ENCODE measurements at regions not wholly inside any gene's neighbourhood (a gene's known extent, or its start where the extent isn't known, plus 50 kb on each side); places are given as distances from the start of the nearest gene placed in this dataset.

GRCh38 chr20:63067266-63067635 is 60.5 kb upstream of the BHLHE23 start:
- no peak for DNase-seq
- Mint-ChIP-seq H3K9me3 (no peaks in the 10 kb centered on the region), H3K27me3 (peaks cover 43% of the 10 kb centered on the region), H3K36me3 (no peaks in the 10 kb centered on the region), H3K27ac (no peak overlapping the region), H3K4me1 (peaks cover 1% of the 10 kb centered on the region), H3K4me3 (no peak overlapping the region)

GRCh38 chr20:63066506-63067265 is 59.9 kb upstream of the BHLHE23 start:
- no peaks in the 10 kb centered on the region for H3K36me3 Mint-ChIP-seq
- H3K4me1 Mint-ChIP-seq, result peaks cover 1% of the 10 kb centered on the region
- H3K4me3 Mint-ChIP-seq, result no peak overlapping the region
- H3K27ac Mint-ChIP-seq, result no peak overlapping the region
- no peak for DNase-seq
- H3K27me3 Mint-ChIP-seq, result peaks cover 45% of the 10 kb centered on the region
- H3K9me3 Mint-ChIP-seq, result no peaks in the 10 kb centered on the region

GRCh38 chr20:63065911-63066310 is 59.1 kb upstream of the BHLHE23 start:
- Mint-ChIP-seq H3K27ac (no peak overlapping the region), H3K4me1 (no peaks in the 10 kb centered on the region)
- DNase-seq, result no peak

GRCh38 chr20:63064745-63065711 is 58.3 kb upstream of the BHLHE23 start:
- H3K27ac Mint-ChIP-seq, result no peak overlapping the region
- no peaks in the 10 kb centered on the region for H3K4me1 Mint-ChIP-seq
- peaks cover 37% of the 10 kb centered on the region for H3K27me3 Mint-ChIP-seq
- H3K4me3 Mint-ChIP-seq, result no peak overlapping the region
- no peaks in the 10 kb centered on the region for H3K9me3 Mint-ChIP-seq
- H3K36me3 Mint-ChIP-seq, result no peaks in the 10 kb centered on the region
- DNase-seq, result no peak

More at GRCh38 chr20:63065911-63066310, 59.1 kb upstream of the BHLHE23 start:
- H3K4me3 Mint-ChIP-seq, result no peak overlapping the region
- H3K36me3 Mint-ChIP-seq, result no peaks in the 10 kb centered on the region
- H3K9me3 Mint-ChIP-seq, result no peaks in the 10 kb centered on the region
- peaks cover 45% of the 10 kb centered on the region for H3K27me3 Mint-ChIP-seq

GRCh38 chr20:63064310-63064709 is 57.5 kb upstream of the BHLHE23 start:
- Mint-ChIP-seq H3K27ac (no peak overlapping the region), H3K36me3 (no peaks in the 10 kb centered on the region), H3K9me3 (no peaks in the 10 kb centered on the region), H3K4me1 (no peaks in the 10 kb centered on the region), H3K27me3 (peaks cover 36% of the 10 kb centered on the region), H3K4me3 (no peak overlapping the region)
- DNase-seq, result no peak

- Mint-ChIP-seq H3K36me3 (no peaks in the 10 kb centered on the region), H3K27ac (no peak overlapping the region), H3K27me3 (peaks cover 29% of the 10 kb centered on the region), H3K9me3 (no peaks in the 10 kb centered on the region), H3K4me1 (no peaks in the 10 kb centered on the region), H3K4me3 (no peak overlapping the region)
- DNase-seq, result no peak
Measured at GRCh38 chr20:63062188-63063140, 55.7 kb upstream of the BHLHE23 start.

GRCh38 chr20:63061771-63062100 is 55.0 kb upstream of the BHLHE23 start:
- no peaks in the 10 kb centered on the region for H3K9me3 Mint-ChIP-seq
- H3K27ac Mint-ChIP-seq, result no peak overlapping the region
- no peak overlapping the region for H3K4me3 Mint-ChIP-seq
- H3K36me3 Mint-ChIP-seq, result no peaks in the 10 kb centered on the region
- H3K4me1 Mint-ChIP-seq, result no peaks in the 10 kb centered on the region
- peaks cover 24% of the 10 kb centered on the region for H3K27me3 Mint-ChIP-seq
- DNase-seq, result no peak

GRCh38 chr20:63061051-63061770 is 54.4 kb upstream of the BHLHE23 start:
- H3K4me1 Mint-ChIP-seq, result no peaks in the 10 kb centered on the region
- no peak overlapping the region for H3K4me3 Mint-ChIP-seq
- peaks cover 23% of the 10 kb centered on the region for H3K27me3 Mint-ChIP-seq
- DNase-seq, result no peak
- H3K36me3 Mint-ChIP-seq, result no peaks in the 10 kb centered on the region
- no peak overlapping the region for H3K27ac Mint-ChIP-seq
- no peaks in the 10 kb centered on the region for H3K9me3 Mint-ChIP-seq

- no peaks in the 10 kb centered on the region for H3K9me3 Mint-ChIP-seq
- H3K36me3 Mint-ChIP-seq, result no peaks in the 10 kb centered on the region
- no peak for DNase-seq
- no peaks in the 10 kb centered on the region for H3K4me1 Mint-ChIP-seq
- no peak overlapping the region for H3K4me3 Mint-ChIP-seq
- H3K27me3 Mint-ChIP-seq, result peaks cover 23% of the 10 kb centered on the region
- H3K27ac Mint-ChIP-seq, result no peak overlapping the region
Measured at GRCh38 chr20:63060057-63060991, 53.6 kb upstream of the BHLHE23 start.

GRCh38 chr20:63059684-63060056 is 52.9 kb upstream of the BHLHE23 start:
- Mint-ChIP-seq H3K27me3 (peaks cover 20% of the 10 kb centered on the region), H3K36me3 (no peaks in the 10 kb centered on the region), H3K27ac (no peak overlapping the region), H3K9me3 (no peaks in the 10 kb centered on the region), H3K4me1 (no peaks in the 10 kb centered on the region), H3K4me3 (no peak overlapping the region)
- no peak for DNase-seq

GRCh38 chr20:63058696-63059335 is 52.1 kb upstream of the BHLHE23 start:
- H3K4me3 Mint-ChIP-seq, result no peak overlapping the region
- no peaks in the 10 kb centered on the region for H3K4me1 Mint-ChIP-seq
- no peaks in the 10 kb centered on the region for H3K9me3 Mint-ChIP-seq
- H3K27ac Mint-ChIP-seq, result no peak overlapping the region
- peaks cover 20% of the 10 kb centered on the region for H3K27me3 Mint-ChIP-seq
- H3K36me3 Mint-ChIP-seq, result no peaks in the 10 kb centered on the region
- no peak for DNase-seq

GRCh38 chr20:63057171-63058117 is 50.7 kb upstream of the BHLHE23 start:
- Mint-ChIP-seq H3K9me3 (no peaks in the 10 kb centered on the region), H3K4me3 (no peak overlapping the region), H3K27me3 (peaks cover 14% of the 10 kb centered on the region), H3K27ac (no peak overlapping the region), H3K36me3 (no peaks in the 10 kb centered on the region), H3K4me1 (no peaks in the 10 kb centered on the region)
- DNase-seq, result no peak
